ENCODE measurements at regions not wholly inside any gene's neighbourhood (a gene's known extent, or its start where the extent isn't known, plus 50 kb on each side); places are given as distances from the start of the nearest gene placed in this dataset.

DNA sequence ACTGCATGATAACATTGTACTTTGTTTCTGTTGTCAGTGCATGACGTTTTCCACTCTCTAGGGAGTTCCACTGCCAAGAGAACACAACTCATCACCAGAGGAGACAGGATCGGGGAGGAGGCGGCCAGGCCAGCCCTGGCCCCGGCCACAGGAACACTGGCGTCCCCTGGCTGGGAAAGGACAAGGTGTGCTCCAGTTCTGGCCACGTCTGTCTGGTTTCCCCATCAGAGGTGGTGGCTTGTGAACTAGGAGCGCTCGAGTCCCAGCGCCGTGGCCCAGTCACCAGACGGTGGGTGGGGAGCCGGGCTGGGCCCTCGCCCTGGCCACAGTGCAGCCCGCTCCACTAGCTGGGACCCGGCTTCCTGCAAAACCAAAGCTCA lies 211.9 kb upstream of the IRX4 start:
- H4K91ac ChIP-seq (replicated peaks; ENCODE audit: insufficient read length, low read length) = no peak overlapping the region
- WGBS, 2 experiments (ENCODE audit: extremely low coverage in 1 of 2, insufficient coverage in 1 of 2, insufficient read length in 1 of 2, insufficient replicate concordance in 2 of 2, low coverage in 1 of 2, low lambda C conversion rate in 2 of 2, missing lambda C conversion rate in 1 of 2) = 84% methylated on average over 15 of the region's 15 CpGs; no CpG with 5 or more reads in 1 of the 2 experiments

More for the DNA sequence above, 211.9 kb upstream of the IRX4 start:
- H3K23ac ChIP-seq (ENCODE audit: insufficient read length) = no peak overlapping the region
- DNase-seq (ENCODE audit: low read depth in 1 of 2, low spot score in 2 of 2) (no peak), FAIRE-seq (no peak)
- no peak overlapping the region for H2AFZ ChIP-seq (ENCODE audit: low read length)
- no peak overlapping the region for H3K27ac ChIP-seq (ENCODE audit: low read depth, low read length)
- H3K27me3 ChIP-seq (replicated peaks in 1 of 4; ENCODE audit: control insufficient read depth in 3 of 4, extremely low read depth in 1 of 4, insufficient read depth in 3 of 4, low read length in 3 of 4) = no peaks in the 10 kb centered on the region
- ChIA-PET POLR2A (ENCODE audit: partially characterized antibody) (no interaction called here), CTCF (ENCODE audit: partially characterized antibody) (no interaction called here)
- H4K5ac ChIP-seq (ENCODE audit: insufficient read length, low read depth, low read length) = no peak overlapping the region
- no peaks in the 10 kb centered on the region for H3K9me3 ChIP-seq (ENCODE audit: insufficient read depth in 2 of 2, low read depth in 1 of 2, low read length in 1 of 2)
- H2BK5ac ChIP-seq (ENCODE audit: low read depth, low read length) = no peak overlapping the region
- no peaks in the 10 kb centered on the region for H3K36me3 ChIP-seq (ENCODE audit: control insufficient read depth in 2 of 4, insufficient read depth in 4 of 4, low read length in 3 of 4)
- peaks cover 0 to 3% (median 0%) of the 10 kb centered on the region in 4 experiments; a peak in 1 of 7 replicates for H3K4me1 ChIP-seq (replicated peaks in 1 of 4; ENCODE audit: control insufficient read depth in 3 of 4, insufficient read depth in 4 of 4, low read length in 3 of 4)
- no peaks in the 10 kb centered on the region for H3K23me2 ChIP-seq (ENCODE audit: low read depth, low read length)
- H3K14ac ChIP-seq (ENCODE audit: insufficient read length) = no peak overlapping the region
- no peak overlapping the region for H2BK120ac ChIP-seq (replicated peaks; ENCODE audit: low read depth, low read length)
- no peak overlapping the region for H3K4me3 ChIP-seq (ENCODE audit: extremely low read depth in 1 of 4, insufficient read depth in 2 of 4, low read depth in 3 of 4, low read length in 4 of 4)
- no peaks in the 10 kb centered on the region for H3K79me1 ChIP-seq (ENCODE audit: low read depth, low read length)
- no peaks in the 10 kb centered on the region for H4K20me1 ChIP-seq (replicated peaks in 1 of 2; ENCODE audit: control insufficient read depth in 1 of 2, insufficient read depth in 2 of 2, low read length in 2 of 2)
- no peak overlapping the region for H2BK12ac ChIP-seq (ENCODE audit: low read depth, low read length)
- H2AK5ac ChIP-seq (ENCODE audit: low read depth, low read length) = no peak overlapping the region
- no peak overlapping the region for H3K18ac ChIP-seq (ENCODE audit: extremely low read depth, low read length)
- no peak overlapping the region for H3K56ac ChIP-seq (replicated peaks; ENCODE audit: insufficient read length, low read depth, low read length)
- no peaks in the 10 kb centered on the region for H3K79me2 ChIP-seq (ENCODE audit: control insufficient read depth in 1 of 2, insufficient read depth in 2 of 2, low read length in 2 of 2)
- no peak overlapping the region for H3K4me2 ChIP-seq (ENCODE audit: insufficient read depth in 1 of 2, low read depth in 2 of 2, low read length in 2 of 2)
- no peak overlapping the region for H3K4ac ChIP-seq (replicated peaks; ENCODE audit: insufficient read length, low read depth, low read length)
- no peak overlapping the region for H2BK20ac ChIP-seq (ENCODE audit: low read length)
- H2BK15ac ChIP-seq (ENCODE audit: low read length) = no peak overlapping the region
- no peak overlapping the region for H3K9ac ChIP-seq (replicated peaks in 1 of 4; ENCODE audit: extremely low read depth in 1 of 4, low read depth in 3 of 4, low read length in 3 of 4)
- no peak overlapping the region for H4K8ac ChIP-seq (ENCODE audit: extremely low read depth, insufficient read depth, low read length)
- TF ChIP-seq, protein P1, sequence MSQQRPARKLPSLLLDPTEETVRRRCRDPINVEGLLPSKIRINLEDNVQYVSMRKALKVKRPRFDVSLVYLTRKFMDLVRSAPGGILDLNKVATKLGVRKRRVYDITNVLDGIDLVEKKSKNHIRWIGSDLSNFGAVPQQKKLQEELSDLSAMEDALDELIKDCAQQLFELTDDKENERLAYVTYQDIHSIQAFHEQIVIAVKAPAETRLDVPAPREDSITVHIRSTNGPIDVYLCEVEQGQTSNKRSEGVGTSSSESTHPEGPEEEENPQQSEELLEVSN (IDR thresholded peaks at IDR 0.05) = no peak
- TF ChIP-seq, protein P2, sequence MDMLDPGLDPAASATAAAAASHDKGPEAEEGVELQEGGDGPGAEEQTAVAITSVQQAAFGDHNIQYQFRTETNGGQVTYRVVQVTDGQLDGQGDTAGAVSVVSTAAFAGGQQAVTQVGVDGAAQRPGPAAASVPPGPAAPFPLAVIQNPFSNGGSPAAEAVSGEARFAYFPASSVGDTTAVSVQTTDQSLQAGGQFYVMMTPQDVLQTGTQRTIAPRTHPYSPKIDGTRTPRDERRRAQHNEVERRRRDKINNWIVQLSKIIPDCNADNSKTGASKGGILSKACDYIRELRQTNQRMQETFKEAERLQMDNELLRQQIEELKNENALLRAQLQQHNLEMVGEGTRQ (IDR thresholded peaks at IDR 0.05; ENCODE audit: low read length) = no peak
- TF ChIP-seq KDM5A (IDR thresholded peaks at IDR 0.05; ENCODE audit: low read length) (no peak), EGR1 (IDR thresholded peaks at IDR 0.05; ENCODE audit: borderline replicate concordance, low read depth, low read length) (no peak), SRF (IDR thresholded peaks at IDR 0.05; ENCODE audit: low read depth, low read length) (no peak), SAP30 (IDR thresholded peaks at IDR 0.05; ENCODE audit: insufficient read depth, insufficient replicate concordance, low read length) (no peak)
- TF ChIP-seq, protein P3, sequence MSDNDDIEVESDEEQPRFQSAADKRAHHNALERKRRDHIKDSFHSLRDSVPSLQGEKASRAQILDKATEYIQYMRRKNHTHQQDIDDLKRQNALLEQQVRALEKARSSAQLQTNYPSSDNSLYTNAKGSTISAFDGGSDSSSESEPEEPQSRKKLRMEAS (IDR thresholded peaks at IDR 0.05) = no peak

Measured in H1 (cell line).